ENCODE measurements at regions not wholly inside any gene's neighbourhood (a gene's known extent, or its start where the extent isn't known, plus 50 kb on each side); places are given as distances from the start of the nearest gene placed in this dataset.

DNA sequence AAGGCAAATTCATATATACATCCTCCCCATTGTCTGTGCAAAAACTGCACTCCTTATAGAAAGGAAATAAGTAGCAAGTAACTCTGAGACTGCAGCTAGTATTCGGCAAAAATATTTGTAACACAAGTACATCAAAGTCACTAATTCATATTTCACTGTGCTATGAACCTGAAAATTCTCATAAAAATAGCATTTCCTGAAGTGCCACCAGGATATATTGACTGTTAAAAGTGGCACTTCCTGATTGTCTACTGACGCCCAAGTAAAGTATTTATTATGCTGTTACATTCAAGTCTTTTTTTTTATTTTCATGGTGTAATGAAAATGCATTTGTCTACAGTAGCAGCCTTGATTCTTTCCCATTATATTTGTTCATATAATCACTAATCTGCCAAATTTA, 673.8 kb downstream of the PTPRC start:
- DNase-seq (ENCODE audit: low spot score), result no peak

DNA sequence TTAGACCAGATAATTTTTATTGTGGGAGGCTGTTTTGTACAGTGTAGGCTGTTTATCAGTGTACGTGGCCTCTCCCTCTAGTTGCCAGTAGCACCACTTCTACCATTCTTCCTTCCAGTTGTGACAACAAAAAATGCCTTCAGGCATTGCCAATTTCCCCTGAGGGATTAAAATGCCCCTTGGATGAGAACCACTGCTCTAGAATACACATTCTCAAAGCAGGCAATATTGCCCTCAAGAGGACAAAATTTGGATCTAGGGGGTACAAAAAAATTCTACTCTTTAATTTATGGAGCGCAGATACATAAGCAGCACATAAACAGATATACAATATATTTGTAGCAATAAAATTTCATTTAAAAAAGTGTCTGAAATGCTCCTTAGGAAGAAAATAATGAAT, 674.6 kb downstream of the PTPRC start:
- DNase-seq (ENCODE audit: low spot score), result no peak

DNA sequence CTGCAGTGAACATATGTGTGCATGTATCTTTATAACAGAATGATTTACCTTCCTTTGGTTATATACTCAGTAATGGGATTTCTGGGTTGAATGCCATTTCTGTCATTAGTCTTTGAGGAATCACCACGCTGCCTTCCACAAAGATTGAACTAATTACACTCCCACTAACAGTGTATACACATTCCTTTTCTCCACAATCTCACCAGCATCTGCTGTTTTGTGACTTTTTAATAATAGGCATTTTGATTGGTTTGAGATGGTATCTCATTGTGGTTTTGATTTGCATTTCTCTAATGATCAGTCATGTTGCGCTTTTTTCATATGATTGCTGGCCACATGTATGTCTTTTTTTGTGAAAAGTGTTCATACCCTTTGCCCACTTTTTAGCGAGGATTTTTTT, 680.5 kb downstream of the PTPRC start:
- no peak for DNase-seq (ENCODE audit: low spot score)

DNA sequence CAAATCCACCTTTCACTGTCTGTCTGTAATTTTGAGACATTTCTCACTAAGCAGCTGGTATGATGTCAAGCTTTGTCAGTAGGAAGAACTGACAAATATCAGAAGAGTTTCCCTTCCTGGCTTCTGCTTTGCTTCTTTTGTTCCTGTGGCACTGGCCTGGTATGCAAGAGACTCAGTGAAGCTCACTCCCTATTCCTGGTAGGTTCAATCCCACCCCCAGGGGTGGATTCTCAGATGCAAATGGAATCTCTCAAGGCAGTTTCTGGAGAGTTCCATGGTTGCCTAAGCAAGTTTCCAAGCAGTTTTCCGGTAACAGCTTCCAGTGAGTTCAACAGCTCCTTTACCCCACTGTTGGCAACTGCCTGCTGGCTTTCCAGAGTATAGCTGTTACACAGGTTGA, 683.4 kb downstream of the PTPRC start:
- DNase-seq (ENCODE audit: low spot score), result no peak

DNA sequence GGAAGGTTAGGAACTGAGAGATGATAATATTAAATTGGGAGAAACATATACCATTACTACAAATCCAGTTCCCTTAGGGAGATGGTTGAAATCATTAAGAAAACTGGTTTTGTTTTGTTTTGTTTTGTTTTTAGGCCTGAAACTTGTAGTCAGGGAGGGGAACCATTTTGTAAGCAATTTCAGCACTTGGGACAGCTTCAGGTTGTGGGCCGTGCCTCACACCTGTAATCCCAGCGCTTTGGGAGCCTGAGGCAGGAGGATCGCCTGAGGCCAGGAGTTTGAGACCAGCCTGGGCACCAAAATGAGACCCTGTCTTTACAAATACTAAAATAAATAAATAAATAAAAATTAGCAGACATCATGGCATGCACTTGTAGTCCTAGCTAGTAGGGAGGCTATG, 694.3 kb upstream of the NR5A2 start:
- DNase-seq (ENCODE audit: low spot score), result no peak

DNA sequence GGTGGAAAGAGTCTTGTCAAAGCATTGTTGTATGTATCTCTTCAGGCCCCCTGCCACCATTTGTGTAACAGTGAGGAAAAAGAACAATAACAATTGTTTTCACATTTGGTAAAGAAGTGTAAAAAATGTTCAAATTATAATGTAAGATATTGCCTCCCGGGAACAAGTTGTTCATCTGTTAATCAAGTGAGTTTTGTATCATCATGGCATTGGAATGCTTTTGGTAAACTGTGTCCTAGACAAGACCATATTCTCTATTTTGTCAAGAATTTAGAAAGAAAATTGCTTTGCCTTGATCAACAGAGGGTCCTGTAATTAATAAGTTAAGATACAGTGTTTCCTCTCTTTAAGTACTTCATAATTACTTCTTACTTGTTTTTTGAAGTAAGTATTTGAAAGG, 692.0 kb upstream of the NR5A2 start:
- DNase-seq (ENCODE audit: low spot score), result no peak

DNA sequence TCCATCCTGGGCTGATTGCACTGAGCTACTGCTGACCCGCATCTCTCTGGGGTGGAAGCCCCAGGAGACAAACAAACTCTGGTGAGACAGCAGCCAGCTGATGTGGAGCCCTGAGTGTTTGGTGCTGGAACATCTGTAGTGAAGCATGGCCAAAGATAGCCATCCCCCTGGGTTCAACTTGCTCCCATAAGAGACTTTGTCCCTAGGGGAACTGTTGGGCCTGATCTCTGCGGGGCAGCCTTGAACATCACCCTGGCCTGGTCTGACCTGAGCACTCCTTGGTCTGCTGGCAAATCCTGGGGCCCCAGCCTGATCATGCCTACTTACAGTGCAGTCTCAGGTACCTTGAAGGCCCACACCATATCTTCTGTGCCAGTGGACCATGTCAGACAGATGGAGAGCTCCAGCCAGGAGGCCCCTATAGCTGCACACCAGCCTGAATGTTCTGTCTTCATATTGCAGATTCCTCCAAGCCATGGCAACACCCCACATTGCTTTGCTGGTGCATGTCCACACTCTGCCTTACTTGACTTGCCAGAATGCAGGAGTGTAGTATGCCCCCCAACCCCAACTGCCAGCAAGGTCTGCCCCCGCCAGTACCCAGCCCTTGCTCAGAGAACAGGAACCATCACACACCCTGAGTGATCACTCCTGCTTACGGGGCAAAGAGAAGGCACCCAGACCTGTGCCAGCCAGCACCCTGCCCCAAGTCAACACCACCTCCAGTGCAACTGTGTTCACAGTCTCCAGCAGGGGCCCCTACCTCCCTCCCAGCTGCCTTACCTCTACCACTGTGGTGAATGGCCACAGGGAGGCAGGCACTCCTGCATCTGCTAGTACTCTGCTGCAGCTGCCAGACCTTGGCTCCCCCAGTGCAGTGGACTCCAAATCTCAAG, 690.5 kb upstream of the NR5A2 start:
- no peak for DNase-seq (ENCODE audit: low spot score)

DNA sequence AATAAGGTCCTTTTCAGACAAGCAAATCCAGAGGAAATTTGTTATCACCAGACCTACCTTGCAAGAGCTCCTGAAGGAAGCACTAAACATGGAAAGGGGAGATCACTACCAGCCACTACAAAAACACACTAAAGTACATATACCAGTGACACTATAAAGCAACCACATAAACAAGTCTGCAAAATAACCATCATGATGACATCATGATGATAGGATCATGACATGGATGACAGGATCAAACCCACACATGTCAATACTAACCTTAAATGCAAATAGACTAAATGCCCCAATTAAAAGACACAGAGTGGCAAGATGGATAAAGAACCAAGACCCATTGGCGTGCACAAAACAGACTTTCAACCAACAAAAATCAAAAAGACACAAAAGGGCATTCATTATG, 688.8 kb upstream of the NR5A2 start:
- DNase-seq (ENCODE audit: low spot score), result no peak

DNA sequence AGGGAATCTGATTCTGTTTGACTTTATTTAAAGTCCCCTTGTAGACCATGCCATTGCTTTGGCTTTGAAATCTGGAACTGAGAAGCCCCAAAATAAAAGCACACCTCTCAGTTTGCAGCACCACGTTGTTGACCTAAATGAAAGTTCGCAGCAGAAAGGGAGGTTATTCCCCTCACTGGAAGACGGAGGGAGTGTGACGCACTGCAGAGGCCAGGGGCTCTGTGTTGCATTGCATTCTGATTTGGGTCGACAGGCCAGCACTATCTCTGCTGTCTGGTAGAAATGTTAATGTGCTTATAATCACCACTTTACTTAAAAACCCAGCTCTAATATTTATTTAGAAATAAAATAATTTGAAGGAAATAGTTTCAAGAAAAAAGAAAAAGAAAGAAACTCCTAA, 675.2 kb upstream of the NR5A2 start:
- no peak for DNase-seq (ENCODE audit: low spot score)

DNA sequence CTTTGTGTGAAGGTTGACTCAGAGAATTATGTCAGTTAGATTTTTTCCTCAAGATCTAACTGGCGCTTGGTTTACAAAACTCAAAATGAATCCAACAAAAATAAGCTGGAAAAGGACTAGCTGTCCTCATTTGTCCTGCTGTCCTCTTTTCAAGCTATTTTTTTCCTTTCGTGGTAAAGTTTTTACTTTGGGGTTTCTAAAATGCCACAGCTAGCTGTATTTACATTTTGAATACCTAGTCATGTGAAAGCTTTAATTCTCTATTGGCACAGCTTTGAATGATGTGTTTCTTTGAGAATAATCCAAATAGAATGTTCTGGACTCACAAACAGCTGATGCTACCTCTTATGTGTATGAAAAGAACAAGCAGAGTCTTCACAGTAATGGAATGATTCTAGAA, 673.6 kb upstream of the NR5A2 start:
- no peak for DNase-seq (ENCODE audit: low spot score)

DNA sequence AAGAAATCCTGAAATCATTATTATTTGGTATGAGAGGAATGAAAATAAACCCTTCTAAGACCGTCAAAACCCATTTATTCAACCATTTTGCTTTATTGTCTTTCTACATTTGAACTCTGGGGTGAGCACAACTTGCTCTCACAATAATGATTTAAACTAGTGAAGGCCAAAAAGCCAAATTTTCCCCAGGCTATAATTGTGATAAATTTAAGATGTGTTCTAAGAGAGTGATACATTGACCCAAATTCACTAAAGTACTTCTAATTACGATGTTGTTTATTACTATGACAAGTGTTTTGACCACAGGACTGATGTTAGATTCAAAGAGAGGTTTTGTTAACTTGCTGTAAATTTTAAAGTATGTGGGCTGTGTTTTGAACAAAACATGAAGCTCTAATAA, 670.9 kb upstream of the NR5A2 start:
- no peak for DNase-seq (ENCODE audit: low spot score)

DNA sequence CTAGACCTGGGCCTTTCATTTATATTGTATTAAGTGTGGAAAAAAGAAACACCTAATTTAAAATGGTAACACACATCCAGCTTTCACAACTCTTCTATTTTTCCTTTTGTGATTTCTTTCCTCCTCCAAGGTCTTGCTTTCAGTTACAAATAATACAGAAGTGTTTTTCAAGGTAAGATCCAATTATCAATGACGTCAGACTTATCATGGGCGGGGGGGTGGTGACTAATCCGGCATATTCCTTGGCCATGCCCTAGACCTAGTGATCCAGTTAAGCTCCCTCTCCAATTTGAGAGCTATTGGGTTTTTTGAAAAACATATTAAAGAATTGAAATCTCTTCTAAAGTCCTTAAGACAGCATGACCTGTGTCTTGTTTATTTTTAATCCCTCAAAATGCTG, 669.9 kb upstream of the NR5A2 start:
- DNase-seq (ENCODE audit: low spot score), result no peak

DNA sequence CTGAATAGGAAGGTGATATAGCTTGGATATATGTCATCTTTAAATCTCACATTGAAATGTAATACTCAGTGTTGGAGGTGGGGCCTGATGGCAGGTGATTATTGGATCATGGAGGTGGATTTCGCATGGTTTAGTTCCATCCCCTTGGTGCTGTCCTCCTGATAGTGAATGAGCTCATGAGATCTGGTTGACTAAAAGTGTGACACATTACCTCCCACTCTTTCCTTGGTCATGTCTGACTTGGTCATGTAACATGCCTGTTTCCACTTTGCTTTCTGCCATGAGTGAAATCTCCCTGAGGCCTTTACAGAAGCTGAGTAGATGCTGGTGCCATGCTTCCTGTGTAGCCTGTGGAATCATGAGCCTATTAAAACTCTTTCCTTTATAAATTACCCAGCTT, 664.5 kb upstream of the NR5A2 start:
- no peak for DNase-seq (ENCODE audit: low spot score)

DNA sequence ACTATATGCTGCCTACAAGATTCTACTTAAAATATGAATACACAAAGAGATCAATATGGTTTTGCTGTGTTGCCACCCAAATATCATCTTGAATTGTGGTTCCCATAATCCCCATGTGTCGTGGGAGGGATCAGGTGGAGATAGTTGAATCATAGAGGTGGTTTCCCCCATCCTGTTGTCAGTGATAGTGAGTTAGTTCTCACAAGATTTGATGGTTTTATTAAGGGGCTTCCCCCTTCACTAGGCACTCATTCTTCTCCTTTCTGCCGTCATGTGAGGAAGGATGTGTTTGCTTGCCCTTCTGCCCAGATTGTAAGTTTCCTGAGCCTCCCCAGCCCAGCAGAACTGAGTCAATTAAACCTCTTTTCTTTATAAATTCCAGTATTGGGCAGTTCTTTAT, 654.4 kb upstream of the NR5A2 start:
- DNase-seq (ENCODE audit: low spot score), result no peak

DNA sequence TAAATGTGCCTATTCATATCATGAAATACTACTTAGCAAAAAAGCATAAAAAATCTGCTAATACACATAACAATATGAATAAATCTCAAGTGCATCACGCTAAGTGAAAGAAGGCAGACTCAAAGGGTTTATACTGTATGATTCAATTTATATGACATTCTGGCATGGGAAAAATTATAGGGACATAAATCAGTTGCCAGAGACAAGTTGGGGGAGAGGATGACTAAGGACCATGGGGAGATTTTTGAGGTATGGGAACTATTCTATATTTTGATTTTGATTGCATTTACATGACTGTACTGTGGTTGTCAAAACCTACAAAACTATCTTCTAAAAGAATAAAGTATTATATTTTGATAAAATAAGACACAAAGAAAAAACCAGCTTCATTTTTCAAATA, 650.3 kb upstream of the NR5A2 start:
- DNase-seq (ENCODE audit: low spot score), result no peak

DNA sequence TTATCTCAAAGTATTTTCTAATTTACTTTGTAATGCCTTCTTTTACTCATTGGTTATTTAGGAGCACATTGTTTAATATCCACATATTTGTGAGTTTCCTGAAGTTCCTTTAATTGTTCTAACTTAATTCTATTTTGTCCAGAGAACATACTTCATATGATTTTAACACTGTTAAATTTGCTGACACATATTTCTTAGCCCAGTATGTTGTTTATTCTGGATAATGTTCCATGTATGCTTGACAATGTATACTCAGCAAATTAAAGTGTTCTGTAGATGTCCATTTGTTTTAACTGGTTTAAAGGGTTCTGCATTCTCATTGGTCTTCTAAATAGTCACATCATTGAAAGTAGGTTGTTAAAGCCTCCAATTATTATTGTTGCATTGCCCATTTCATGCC, 643.7 kb upstream of the NR5A2 start:
- no peak for DNase-seq (ENCODE audit: low spot score)

DNA sequence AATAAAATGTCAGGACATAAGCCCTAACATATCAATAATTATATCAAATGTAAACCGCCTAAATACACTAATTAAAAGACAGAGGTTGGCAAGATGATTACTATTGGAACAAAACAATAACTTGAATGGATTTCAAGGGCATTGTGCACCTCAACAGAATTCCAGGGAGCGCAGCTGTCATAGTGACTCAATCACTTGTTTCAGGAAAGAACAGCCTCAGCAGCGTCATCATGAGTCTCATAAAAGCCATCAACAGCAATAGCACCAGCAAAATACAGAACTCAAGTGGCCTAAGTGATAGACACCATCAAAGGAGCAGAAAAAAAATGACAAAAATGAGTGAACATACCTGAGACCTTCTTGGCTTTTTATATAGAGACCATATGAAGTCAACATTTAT, 632.7 kb upstream of the NR5A2 start:
- no peak for DNase-seq (ENCODE audit: low spot score)

DNA sequence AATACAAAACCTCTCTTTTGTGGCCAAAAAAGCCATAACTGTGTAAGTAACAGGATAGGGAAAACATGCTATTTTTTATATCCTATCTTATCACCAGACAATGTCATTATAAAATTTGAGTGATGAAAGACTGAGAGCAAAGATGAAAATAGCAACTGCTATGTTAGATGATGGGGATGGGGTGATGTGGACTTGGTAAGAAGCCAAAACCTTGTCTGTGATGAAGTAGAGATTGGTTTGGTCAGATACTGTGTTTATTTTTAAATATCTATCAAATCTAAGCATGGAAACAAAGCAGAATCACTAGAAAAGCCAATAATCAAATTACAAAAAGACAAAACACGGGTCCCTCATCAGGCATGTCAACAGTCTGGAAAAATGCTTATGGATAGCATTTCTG, 631.1 kb upstream of the NR5A2 start:
- no peak for DNase-seq (ENCODE audit: low spot score)

DNA sequence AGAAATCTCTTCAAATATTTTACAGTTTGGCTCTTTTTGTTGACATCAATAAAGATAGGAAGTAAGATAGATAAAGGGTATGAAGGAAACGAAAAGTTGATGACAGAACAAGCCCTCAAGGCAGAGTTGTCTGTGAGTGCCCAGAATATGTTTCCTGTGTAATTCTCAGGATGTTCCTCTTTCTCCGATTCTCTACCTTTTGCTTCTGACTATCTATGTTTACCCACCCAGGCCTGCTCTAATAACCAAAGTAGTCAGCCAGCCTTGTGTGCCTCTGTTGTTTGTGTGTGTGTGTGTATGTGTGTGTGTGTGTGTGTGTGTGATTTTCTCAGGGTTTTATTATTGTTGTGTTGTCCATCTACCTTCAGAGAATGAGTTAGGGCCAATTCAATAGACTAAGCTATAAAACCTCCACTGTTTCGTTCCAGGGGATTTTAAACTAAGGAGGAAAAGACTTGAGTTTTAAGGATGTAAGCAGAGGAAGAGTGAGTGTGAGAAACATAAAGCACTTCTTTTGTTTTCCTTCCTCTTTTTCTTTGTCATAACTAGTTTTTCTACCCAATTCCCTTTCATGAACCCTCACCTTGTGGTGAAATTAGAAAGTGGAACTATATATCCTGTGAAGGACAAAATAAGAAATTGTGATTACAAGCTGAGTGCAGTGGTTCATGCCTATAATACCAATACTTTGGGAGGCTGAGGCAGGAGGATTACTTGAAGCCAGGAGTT, 627.4 kb upstream of the NR5A2 start:
- DNase-seq (ENCODE audit: low spot score), result no peak

DNA sequence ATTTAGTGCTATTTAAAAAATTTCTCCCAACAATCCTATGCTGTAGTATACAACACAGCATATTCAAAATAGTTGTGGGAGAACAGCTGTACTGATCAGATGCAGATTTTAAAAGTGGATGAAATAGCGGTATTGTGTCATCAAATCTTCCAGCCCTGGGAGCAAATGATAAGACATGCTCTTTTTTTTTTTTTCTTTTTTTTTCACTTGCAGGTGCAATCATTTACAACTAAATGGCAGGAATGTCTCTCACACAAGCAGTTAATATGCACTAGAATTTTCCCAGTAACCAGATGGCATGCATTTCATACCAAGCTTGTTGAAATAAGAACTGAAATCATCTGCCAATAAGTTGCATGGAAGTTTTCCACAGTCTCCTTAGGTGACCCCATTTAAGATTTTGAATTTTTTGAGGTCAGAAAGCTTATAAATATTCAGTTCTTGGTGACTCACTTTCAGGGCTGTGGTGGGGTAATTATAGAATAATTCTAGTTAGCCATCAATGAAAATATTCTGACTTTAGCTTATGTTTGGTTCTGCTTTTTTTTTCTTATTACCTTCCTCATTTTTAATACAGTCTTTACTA, 623.9 kb upstream of the NR5A2 start:
- DNase-seq (ENCODE audit: low spot score), result no peak

DNA sequence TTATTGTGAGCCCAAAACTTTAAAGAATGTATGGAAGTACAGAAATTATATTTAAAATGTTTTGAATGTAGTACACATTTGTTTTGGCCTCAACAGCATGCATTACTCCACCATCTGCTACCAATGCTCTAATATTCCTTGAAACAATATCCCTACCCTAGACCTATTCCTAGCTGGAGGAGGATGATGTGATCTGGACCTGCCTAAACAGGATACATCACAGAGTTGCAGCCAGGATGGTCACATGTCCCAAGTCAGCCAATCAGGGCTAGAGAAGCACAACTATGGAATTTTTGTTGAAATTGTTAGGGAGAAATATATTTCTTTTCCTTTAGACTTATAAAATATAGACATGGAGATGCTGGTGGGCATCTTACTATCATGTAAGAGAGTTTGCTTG, 623.3 kb upstream of the NR5A2 start:
- DNase-seq (ENCODE audit: low spot score), result no peak

DNA sequence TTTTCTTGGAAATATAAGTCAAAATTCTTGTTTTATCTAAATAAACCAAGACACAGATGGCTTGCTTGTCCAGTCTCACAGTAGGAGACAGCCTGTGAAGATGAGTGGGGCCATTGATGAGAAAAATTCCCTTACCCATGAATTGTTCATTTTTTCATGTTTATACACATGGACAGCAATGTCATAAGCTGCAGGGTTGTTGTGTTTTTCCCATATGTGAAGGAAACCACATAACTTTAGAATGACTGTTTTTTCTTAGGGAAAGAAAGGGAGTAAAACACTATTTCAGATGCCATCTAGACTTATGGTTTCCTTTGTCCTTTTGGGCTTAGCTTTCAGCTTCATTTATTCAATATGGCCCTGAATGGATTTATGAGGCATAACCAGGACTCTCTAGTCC, 622.5 kb upstream of the NR5A2 start:
- no peak for DNase-seq (ENCODE audit: low spot score)

DNA sequence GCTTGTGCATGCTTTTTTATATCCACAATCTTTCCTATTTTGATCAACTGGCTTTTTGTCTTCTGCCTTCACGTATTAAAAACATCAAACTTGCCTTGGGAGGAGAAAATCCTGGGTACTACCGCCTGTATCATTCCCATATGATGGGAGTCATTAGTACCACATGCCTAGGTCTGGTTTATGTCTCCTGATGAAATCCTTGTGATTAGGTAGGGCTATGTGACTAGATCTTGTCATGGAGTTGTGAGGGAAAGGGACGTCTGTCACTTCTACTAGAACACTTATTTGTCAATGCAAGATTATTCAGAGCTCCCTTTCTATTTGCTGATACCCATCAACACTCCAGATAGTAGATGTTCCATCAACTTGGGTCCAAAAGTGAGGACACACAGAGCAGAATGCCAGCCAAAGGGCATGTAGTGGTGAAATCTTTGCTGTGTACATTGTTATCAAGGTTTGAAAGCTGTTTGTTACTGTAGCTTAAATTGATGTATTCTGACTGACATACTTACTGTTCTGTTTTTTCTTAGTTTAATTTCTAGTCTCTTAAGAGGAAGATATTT, 621.8 kb upstream of the NR5A2 start:
- DNase-seq (ENCODE audit: low spot score), result no peak

Data from HT-29 (cell line).